Esophagus muscularis mucosa (tissue), 4 donors: ENCODE measurements at regions not wholly inside any gene's neighbourhood (a gene's known extent, or its start where the extent isn't known, plus 50 kb on each side); places are given as distances from the start of the nearest gene placed in this dataset.

ENCODE experiments used
- EP300 ChIP-seq: sonication (generic); formaldehyde crosslinking; IDR thresholded peaks from one replicate; pipeline ENCODE4 v1.6.1; 2017; ENCODE audit warnings: antibody characterized with exemption
- POLR2A ChIP-seq: fragments of 450-650 bp; IDR thresholded peaks from one replicate; pipeline ENCODE4 v1.6.1; 2017; ENCODE audit warnings: antibody characterized with exemption, moderate library complexity, mild to moderate bottlenecking, low read depth
- POLR2AphosphoS5 ChIP-seq, 2 donors: sonication (generic); formaldehyde crosslinking; IDR thresholded peaks; one replicate each; pipeline ENCODE4 v1.6.1; 2017; ENCODE audit warnings: antibody characterized with exemption in 2 of 2
- TF ChIP-seq, protein P1 (sequence below), 3 experiments: fragments of 200-600 bp in 2 of 3; fragments of 450-650 bp in 1 of 3; sonication (generic) in 2 of 3; IDR thresholded peaks; one replicate each; pipeline ENCODE4 v1.5.1; 2017 to 2019; ENCODE audit warnings: antibody characterized with exemption in 3 of 3, mild to moderate bottlenecking in 2 of 3, moderate library complexity in 1 of 3

GRCh38 chr7:3233301-3233700, 67.8 kb upstream of the SDK1 start:
- TF ChIP-seq, protein P1, sequence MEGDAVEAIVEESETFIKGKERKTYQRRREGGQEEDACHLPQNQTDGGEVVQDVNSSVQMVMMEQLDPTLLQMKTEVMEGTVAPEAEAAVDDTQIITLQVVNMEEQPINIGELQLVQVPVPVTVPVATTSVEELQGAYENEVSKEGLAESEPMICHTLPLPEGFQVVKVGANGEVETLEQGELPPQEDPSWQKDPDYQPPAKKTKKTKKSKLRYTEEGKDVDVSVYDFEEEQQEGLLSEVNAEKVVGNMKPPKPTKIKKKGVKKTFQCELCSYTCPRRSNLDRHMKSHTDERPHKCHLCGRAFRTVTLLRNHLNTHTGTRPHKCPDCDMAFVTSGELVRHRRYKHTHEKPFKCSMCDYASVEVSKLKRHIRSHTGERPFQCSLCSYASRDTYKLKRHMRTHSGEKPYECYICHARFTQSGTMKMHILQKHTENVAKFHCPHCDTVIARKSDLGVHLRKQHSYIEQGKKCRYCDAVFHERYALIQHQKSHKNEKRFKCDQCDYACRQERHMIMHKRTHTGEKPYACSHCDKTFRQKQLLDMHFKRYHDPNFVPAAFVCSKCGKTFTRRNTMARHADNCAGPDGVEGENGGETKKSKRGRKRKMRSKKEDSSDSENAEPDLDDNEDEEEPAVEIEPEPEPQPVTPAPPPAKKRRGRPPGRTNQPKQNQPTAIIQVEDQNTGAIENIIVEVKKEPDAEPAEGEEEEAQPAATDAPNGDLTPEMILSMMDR (IDR thresholded peaks at IDR 0.05) = no peak
- TF ChIP-seq POLR2AphosphoS5 (IDR thresholded peaks at IDR 0.05) (no peak), POLR2A (no peak), EP300 (no peak)
